Mesendoderm (in vitro differentiated cells): ENCODE measurements at regions not wholly inside any gene's neighbourhood (a gene's known extent, or its start where the extent isn't known, plus 50 kb on each side); places are given as distances from the start of the nearest gene placed in this dataset.

Experiments
- DNase-seq: peaks from one replicate; pipeline ENCODE4 v3.0.0; 2013
- H2AK5ac ChIP-seq: 2 replicates; pipeline ENCODE4 v1.6.1; 2013; ENCODE audit warnings: low read length, inconsistent platforms
- H2BK120ac ChIP-seq: 2 replicates; pipeline ENCODE4 v1.6.1; 2013; ENCODE audit warnings: low read depth, mild to moderate bottlenecking, low read length, moderate library complexity, mixed read lengths
- H2BK15ac ChIP-seq: replicated peaks from 2 replicates; pipeline ENCODE4 v1.6.1; 2013; ENCODE audit warnings: low read depth, mild to moderate bottlenecking, moderate library complexity
- H2BK5ac ChIP-seq: 2 replicates; pipeline ENCODE4 v1.6.1; 2013; ENCODE audit warnings: low read length, inconsistent platforms
- H3K18ac ChIP-seq: 2 replicates; pipeline ENCODE4 v1.6.1; 2013; ENCODE audit warnings: mild to moderate bottlenecking, low read length, mixed read lengths
- H3K23ac ChIP-seq: one replicate; pipeline ENCODE4 v1.6.1; 2013; ENCODE audit warnings: low read length
- H3K27ac ChIP-seq: 2 replicates; pipeline ENCODE4 v1.5.1; 2013; ENCODE audit warnings: low read depth, mild to moderate bottlenecking, inconsistent platforms, low read length, moderate library complexity
- H3K27me3 ChIP-seq: 2 replicates; pipeline ENCODE4 v1.6.1; 2013; ENCODE audit warnings: low read length, control low read depth, mild to moderate bottlenecking, inconsistent platforms; ENCODE audit not compliant: insufficient read depth, poor library complexity
- H3K36me3 ChIP-seq: 2 replicates; pipeline ENCODE4 v1.6.1; 2013; ENCODE audit warnings: low read length, inconsistent platforms; ENCODE audit not compliant: control insufficient read depth, insufficient read depth
- H3K4ac ChIP-seq: one replicate; pipeline ENCODE4 v1.6.1; 2013; ENCODE audit warnings: low read depth, mild to moderate bottlenecking, low read length, moderate library complexity
- H3K4me1 ChIP-seq: 2 replicates; pipeline ENCODE4 v1.6.1; 2013; ENCODE audit warnings: low read depth, low read length, inconsistent platforms; ENCODE audit not compliant: control insufficient read depth
- H3K4me2 ChIP-seq: 2 replicates; pipeline ENCODE4 v1.6.1; 2013; ENCODE audit warnings: low read length
- H3K4me3 ChIP-seq: 2 replicates; pipeline ENCODE4 v1.5.1; 2013; ENCODE audit warnings: mild to moderate bottlenecking, low read length
- H3K56ac ChIP-seq: one replicate; pipeline ENCODE4 v1.6.1; 2013; ENCODE audit warnings: low read length
- H3K79me1 ChIP-seq: 2 replicates; pipeline ENCODE4 v1.6.1; 2013; ENCODE audit warnings: low read length, inconsistent platforms
- H3K79me2 ChIP-seq: 2 replicates; pipeline ENCODE4 v1.6.1; 2013; ENCODE audit warnings: mild to moderate bottlenecking, low read length; ENCODE audit not compliant: control insufficient read depth, insufficient read depth
- H3K9ac ChIP-seq: 2 replicates; pipeline ENCODE4 v1.6.1; 2013; ENCODE audit warnings: low read length, inconsistent platforms
- H4K5ac ChIP-seq: one replicate; pipeline ENCODE4 v1.6.1; 2013; ENCODE audit warnings: low read length
- H4K8ac ChIP-seq: one replicate; pipeline ENCODE4 v1.6.1; 2013; ENCODE audit warnings: low read depth, mild to moderate bottlenecking, control low read depth, low read length, moderate library complexity
- WGBS: extraction: QIAGEN DNeasy Blood & Tissue Kit; methylation state at CpG from one replicate; pipeline ENCODE4 v1.1.7; 2013; ENCODE audit warnings: low lambda C conversion rate, missing lambda C conversion rate; ENCODE audit not compliant: insufficient coverage; ENCODE audit errors: extremely low coverage; 5-methylcytosine and 5-hydroxymethylcytosine counted together

- Histone ChIP-seq H3K79me1 (no peaks in the 10 kb centered on the region), H3K4me2 (no peak overlapping the region), H2BK15ac (no peak overlapping the region), H3K4ac (no peak overlapping the region), H2AK5ac (no peak overlapping the region), H3K4me1 (no peaks in the 10 kb centered on the region), H4K5ac (no peak overlapping the region), H3K56ac (no peak overlapping the region), H3K9ac (no peak overlapping the region), H3K4me3 (no peak overlapping the region), H3K27me3 (no peaks in the 10 kb centered on the region), H3K23ac (no peak overlapping the region), H3K18ac (no peak overlapping the region), H2BK120ac (no peak overlapping the region), H3K36me3 (no peaks in the 10 kb centered on the region), H3K27ac (no peak overlapping the region), H2BK5ac (no peak overlapping the region), H4K8ac (no peak overlapping the region), H3K79me2 (no peaks in the 10 kb centered on the region)
- no peak for DNase-seq
- WGBS, result no CpG with 5 or more reads among the region's 3 CpGs
Observed at GRCh38 chr16:52095471-52095870, 451.5 kb downstream of the TOX3 start.

- H3K23ac ChIP-seq, result no peak overlapping the region
- H3K4me1 ChIP-seq, result no peaks in the 10 kb centered on the region
- no peaks in the 10 kb centered on the region for H3K79me1 ChIP-seq
- no peak overlapping the region for H4K5ac ChIP-seq
- no peaks in the 10 kb centered on the region for H3K36me3 ChIP-seq
- no peak overlapping the region for H3K4me2 ChIP-seq
- no peaks in the 10 kb centered on the region for H3K27me3 ChIP-seq
- no CpG with 5 or more reads among the region's 3 CpGs for WGBS
- H3K27ac ChIP-seq, result no peak overlapping the region
- H4K8ac ChIP-seq, result no peak overlapping the region
- no peak overlapping the region for H3K9ac ChIP-seq
- no peak overlapping the region for H3K18ac ChIP-seq
- no peak overlapping the region for H2BK15ac ChIP-seq
- no peak overlapping the region for H2AK5ac ChIP-seq
- no peak for DNase-seq
- H2BK5ac ChIP-seq, result no peak overlapping the region
- H3K79me2 ChIP-seq, result no peaks in the 10 kb centered on the region
- H3K4me3 ChIP-seq, result no peak overlapping the region
- no peak overlapping the region for H3K4ac ChIP-seq
- no peak overlapping the region for H3K56ac ChIP-seq
- no peak overlapping the region for H2BK120ac ChIP-seq
Observed at GRCh38 chr16:52092126-52092525, 454.8 kb downstream of the TOX3 start.

- Histone ChIP-seq H4K8ac (no peak overlapping the region), H2BK5ac (no peak overlapping the region), H3K27ac (no peak overlapping the region), H4K5ac (no peak overlapping the region), H3K4me1 (peaks cover 2% of the 10 kb centered on the region), H2BK15ac (no peak overlapping the region), H3K4me3 (no peak overlapping the region), H3K4me2 (no peak overlapping the region), H3K79me1 (no peaks in the 10 kb centered on the region), H2BK120ac (no peak overlapping the region), H3K27me3 (no peaks in the 10 kb centered on the region), H3K23ac (no peak overlapping the region), H3K79me2 (no peaks in the 10 kb centered on the region), H3K56ac (no peak overlapping the region), H3K18ac (no peak overlapping the region), H3K4ac (no peak overlapping the region), H3K36me3 (no peaks in the 10 kb centered on the region), H3K9ac (no peak overlapping the region), H2AK5ac (no peak overlapping the region)
- no peak for DNase-seq
Observed at GRCh38 chr16:52090080-52090479, 456.9 kb downstream of the TOX3 start.

- no peak overlapping the region for H2BK120ac ChIP-seq
- no peaks in the 10 kb centered on the region for H3K36me3 ChIP-seq
- H3K23ac ChIP-seq, result no peak overlapping the region
- DNase-seq, result no peak
- no peak overlapping the region for H4K5ac ChIP-seq
- no peak overlapping the region for H3K9ac ChIP-seq
- H3K18ac ChIP-seq, result no peak overlapping the region
- no peak overlapping the region for H3K56ac ChIP-seq
- H3K4me3 ChIP-seq, result no peak overlapping the region
- H3K27ac ChIP-seq, result no peak overlapping the region
- no peak overlapping the region for H3K4me2 ChIP-seq
- no peaks in the 10 kb centered on the region for H3K79me2 ChIP-seq
- H4K8ac ChIP-seq, result no peak overlapping the region
- no peak overlapping the region for H3K4ac ChIP-seq
- no peak overlapping the region for H2AK5ac ChIP-seq
- no peak overlapping the region for H2BK5ac ChIP-seq
- H3K79me1 ChIP-seq, result no peaks in the 10 kb centered on the region
- H3K27me3 ChIP-seq, result no peaks in the 10 kb centered on the region
- H2BK15ac ChIP-seq, result no peak overlapping the region
- peaks cover 2% of the 10 kb centered on the region for H3K4me1 ChIP-seq
- no CpG with 5 or more reads among the region's 1 CpG for WGBS
Observed at GRCh38 chr16:52089476-52089875, 457.5 kb downstream of the TOX3 start.

DNA sequence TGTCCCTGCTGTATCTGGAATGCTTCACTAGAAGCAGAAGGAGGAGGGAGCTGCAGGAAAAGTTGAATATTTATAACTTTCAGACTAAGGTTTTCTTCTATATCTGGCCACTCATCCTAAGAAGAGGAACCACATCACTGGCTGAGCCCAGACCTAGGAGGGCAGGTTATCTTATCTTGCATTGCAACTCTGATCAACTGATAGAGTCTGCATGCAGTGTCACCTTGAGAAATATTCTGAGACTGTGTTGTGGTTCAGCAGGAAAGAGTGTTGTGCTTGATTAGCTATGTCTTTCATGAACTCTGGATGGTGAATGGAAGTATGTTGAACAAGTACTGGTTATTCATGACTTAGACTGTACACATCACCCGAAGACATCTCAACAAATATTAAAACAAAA is 460.0 kb downstream of the TOX3 start:
- Histone ChIP-seq H3K56ac (no peak overlapping the region), H3K79me2 (no peaks in the 10 kb centered on the region), H3K9ac (no peak overlapping the region), H2BK120ac (no peak overlapping the region), H3K4me1 (peaks cover 2% of the 10 kb centered on the region), H3K23ac (no peak overlapping the region), H3K27ac (no peak overlapping the region), H4K8ac (no peak overlapping the region), H3K36me3 (no peaks in the 10 kb centered on the region), H3K79me1 (no peaks in the 10 kb centered on the region), H3K4ac (no peak overlapping the region), H2AK5ac (no peak overlapping the region), H2BK5ac (no peak overlapping the region), H3K18ac (no peak overlapping the region), H3K4me3 (no peak overlapping the region), H3K4me2 (no peak overlapping the region), H3K27me3 (no peaks in the 10 kb centered on the region), H4K5ac (no peak overlapping the region), H2BK15ac (no peak overlapping the region)
- no CpG with 5 or more reads among the region's 1 CpG for WGBS
- DNase-seq, result peak; percentile 50

DNA sequence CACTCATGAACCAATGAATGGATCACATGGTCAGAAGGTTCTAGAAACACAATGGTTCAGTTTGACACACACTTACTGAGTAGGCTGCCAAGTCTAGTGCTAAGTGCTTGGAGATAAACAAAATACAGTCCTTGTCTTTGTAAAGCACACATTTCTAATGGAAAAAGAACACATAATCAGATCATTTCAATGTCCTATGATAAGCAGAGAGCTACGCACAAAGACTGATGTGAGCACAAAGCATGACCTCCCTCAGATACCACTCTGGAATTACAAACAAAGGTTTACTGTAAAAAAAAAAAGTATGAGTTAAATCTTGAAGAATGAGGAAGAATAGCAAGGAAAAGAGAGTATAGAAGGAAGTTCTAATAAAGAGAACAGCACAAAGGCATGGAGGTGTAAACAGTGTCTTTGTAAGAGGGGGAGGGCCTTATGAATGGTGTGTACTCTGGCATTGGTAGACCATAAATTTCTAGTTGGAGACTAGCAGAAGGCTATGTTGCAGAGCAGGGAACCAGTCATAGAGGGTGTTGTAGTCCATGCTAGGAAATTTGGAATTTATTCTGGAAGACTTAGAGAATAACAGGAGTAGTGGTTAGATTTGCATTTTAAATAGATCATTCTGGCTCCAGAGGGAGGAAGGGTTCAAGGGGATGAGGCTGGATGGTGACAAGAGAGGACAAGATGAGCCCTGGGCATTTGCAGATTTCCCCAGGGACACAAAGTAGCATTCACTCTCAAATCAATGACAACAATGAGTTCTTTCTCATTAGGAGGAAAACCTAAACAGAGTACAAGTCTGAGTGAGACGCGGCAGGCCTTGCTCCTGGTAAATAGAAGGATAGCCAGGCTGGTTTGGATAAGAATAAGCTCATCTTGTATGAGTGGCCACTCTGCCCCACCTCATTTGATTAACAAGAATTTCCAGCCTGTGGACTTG is 468.0 kb downstream of the TOX3 start:
- H3K4me1 ChIP-seq, result no peaks in the 10 kb centered on the region
- no peaks in the 10 kb centered on the region for H3K79me1 ChIP-seq
- no peaks in the 10 kb centered on the region for H3K36me3 ChIP-seq
- H4K8ac ChIP-seq, result no peak overlapping the region
- no peak for DNase-seq
- no peak overlapping the region for H2AK5ac ChIP-seq
- H3K79me2 ChIP-seq, result no peaks in the 10 kb centered on the region
- H3K4me2 ChIP-seq, result no peak overlapping the region
- H3K4ac ChIP-seq, result no peak overlapping the region
- H3K18ac ChIP-seq, result no peak overlapping the region
- no peak overlapping the region for H3K9ac ChIP-seq
- no peak overlapping the region for H3K4me3 ChIP-seq
- H4K5ac ChIP-seq, result no peak overlapping the region
- no peak overlapping the region for H3K56ac ChIP-seq
- H2BK120ac ChIP-seq, result no peak overlapping the region
- WGBS, result no CpG with 5 or more reads among the region's 3 CpGs
- H3K27ac ChIP-seq, result no peak overlapping the region
- H3K23ac ChIP-seq, result no peak overlapping the region
- H2BK5ac ChIP-seq, result no peak overlapping the region
- H3K27me3 ChIP-seq, result no peaks in the 10 kb centered on the region
- no peak overlapping the region for H2BK15ac ChIP-seq
